ENCODE measurements at regions not wholly inside any gene's neighbourhood (a gene's known extent, or its start where the extent isn't known, plus 50 kb on each side); places are given as distances from the start of the nearest gene placed in this dataset.

GRCh38 chr4:30314001-30314400 lies 406.2 kb upstream of the PCDH7 start:
- no peaks in the 10 kb centered on the region for H3K36me3 ChIP-seq (ENCODE audit: insufficient read depth, low read length)
- H3K79me2 ChIP-seq (ENCODE audit: insufficient read depth, low read length), result no peaks in the 10 kb centered on the region
- H3K27ac ChIP-seq (ENCODE audit: low read depth, low read length), result no peak overlapping the region
- no peaks in the 10 kb centered on the region for H3K27me3 ChIP-seq (ENCODE audit: insufficient read depth, low read length)
- no peaks in the 10 kb centered on the region for H3K9me3 ChIP-seq (ENCODE audit: low read depth, low read length)
- no peak overlapping the region for H3K4me2 ChIP-seq (ENCODE audit: insufficient read depth, low read length)
- no peaks in the 10 kb centered on the region for H4K20me1 ChIP-seq (ENCODE audit: insufficient read depth, low read length)
- no peak overlapping the region for H2AFZ ChIP-seq (ENCODE audit: low read length)
- no peak for TF ChIP-seq CTCF (IDR thresholded peaks at IDR 0.05; ENCODE audit: extremely low read depth, low read depth, low read length)
- no peaks in the 10 kb centered on the region for H3K4me1 ChIP-seq (ENCODE audit: insufficient read depth, low read length)
- H3K4me3 ChIP-seq (ENCODE audit: insufficient read depth, low read length), result no peak overlapping the region
- DNase-seq (ENCODE audit: insufficient read length, low spot score, missing footprints), result no peak

- no peak overlapping the region for H3K4me2 ChIP-seq (ENCODE audit: insufficient read depth, low read length)
- H3K4me3 ChIP-seq (ENCODE audit: insufficient read depth, low read length), result no peak overlapping the region
- H3K4me1 ChIP-seq (ENCODE audit: insufficient read depth, low read length), result no peaks in the 10 kb centered on the region
- TF ChIP-seq CTCF (IDR thresholded peaks at IDR 0.05; ENCODE audit: extremely low read depth, low read depth, low read length), result no peak
- no peak overlapping the region for H2AFZ ChIP-seq (ENCODE audit: low read length)
- no peak for DNase-seq (ENCODE audit: insufficient read length, low spot score, missing footprints)
- H4K20me1 ChIP-seq (ENCODE audit: insufficient read depth, low read length), result no peaks in the 10 kb centered on the region
- H3K27me3 ChIP-seq (ENCODE audit: insufficient read depth, low read length), result no peaks in the 10 kb centered on the region
- no peak overlapping the region for H3K27ac ChIP-seq (ENCODE audit: low read depth, low read length)
- no peaks in the 10 kb centered on the region for H3K36me3 ChIP-seq (ENCODE audit: insufficient read depth, low read length)
- peaks cover 10% of the 10 kb centered on the region for H3K9me3 ChIP-seq (ENCODE audit: low read depth, low read length)
- H3K79me2 ChIP-seq (ENCODE audit: insufficient read depth, low read length), result no peaks in the 10 kb centered on the region
These were observed 389.1 kb upstream of the PCDH7 start for GRCh38 chr4:30330894-30331652.

GRCh38 chr4:30341731-30342130 lies 378.4 kb upstream of the PCDH7 start:
- H4K20me1 ChIP-seq (ENCODE audit: insufficient read depth, low read length), result no peaks in the 10 kb centered on the region
- H3K27ac ChIP-seq (ENCODE audit: low read depth, low read length), result no peak overlapping the region
- H3K9me3 ChIP-seq (ENCODE audit: low read depth, low read length), result peaks cover 2% of the 10 kb centered on the region
- no peaks in the 10 kb centered on the region for H3K27me3 ChIP-seq (ENCODE audit: insufficient read depth, low read length)
- no peak overlapping the region for H2AFZ ChIP-seq (ENCODE audit: low read length)
- no peak for DNase-seq (ENCODE audit: insufficient read length, low spot score, missing footprints)
- TF ChIP-seq CTCF (IDR thresholded peaks at IDR 0.05; ENCODE audit: extremely low read depth, low read depth, low read length), result no peak
- H3K4me1 ChIP-seq (ENCODE audit: insufficient read depth, low read length), result no peaks in the 10 kb centered on the region
- no peak overlapping the region for H3K4me3 ChIP-seq (ENCODE audit: insufficient read depth, low read length)
- no peaks in the 10 kb centered on the region for H3K79me2 ChIP-seq (ENCODE audit: insufficient read depth, low read length)
- no peak overlapping the region for H3K4me2 ChIP-seq (ENCODE audit: insufficient read depth, low read length)
- H3K36me3 ChIP-seq (ENCODE audit: insufficient read depth, low read length), result no peaks in the 10 kb centered on the region

GRCh38 chr4:30350288-30350687 lies 369.9 kb upstream of the PCDH7 start:
- H3K4me3 ChIP-seq (ENCODE audit: insufficient read depth, low read length), result no peak overlapping the region
- no peak overlapping the region for H2AFZ ChIP-seq (ENCODE audit: low read length)
- no peaks in the 10 kb centered on the region for H4K20me1 ChIP-seq (ENCODE audit: insufficient read depth, low read length)
- no peaks in the 10 kb centered on the region for H3K4me1 ChIP-seq (ENCODE audit: insufficient read depth, low read length)
- TF ChIP-seq CTCF (IDR thresholded peaks at IDR 0.05; ENCODE audit: extremely low read depth, low read depth, low read length), result no peak
- H3K9me3 ChIP-seq (ENCODE audit: low read depth, low read length), result no peaks in the 10 kb centered on the region
- H3K79me2 ChIP-seq (ENCODE audit: insufficient read depth, low read length), result no peaks in the 10 kb centered on the region
- H3K4me2 ChIP-seq (ENCODE audit: insufficient read depth, low read length), result no peak overlapping the region
- H3K27me3 ChIP-seq (ENCODE audit: insufficient read depth, low read length), result no peaks in the 10 kb centered on the region
- DNase-seq (ENCODE audit: insufficient read length, low spot score, missing footprints), result no peak
- H3K27ac ChIP-seq (ENCODE audit: low read depth, low read length), result no peak overlapping the region
- H3K36me3 ChIP-seq (ENCODE audit: insufficient read depth, low read length), result no peaks in the 10 kb centered on the region
